ENCODE measurements at regions not wholly inside any gene's neighbourhood (a gene's known extent, or its start where the extent isn't known, plus 50 kb on each side); places are given as distances from the start of the nearest gene placed in this dataset.

GRCh38 chr9:20037699-20038098 lies 248.9 kb upstream of the SLC24A2 start:
- no peak for DNase-seq

GRCh38 chr9:20033511-20033910 lies 244.7 kb upstream of the SLC24A2 start:
- no peak for DNase-seq

- DNase-seq: no peak
Observed at GRCh38 chr9:20032413-20033006, 243.7 kb upstream of the SLC24A2 start.

DNA sequence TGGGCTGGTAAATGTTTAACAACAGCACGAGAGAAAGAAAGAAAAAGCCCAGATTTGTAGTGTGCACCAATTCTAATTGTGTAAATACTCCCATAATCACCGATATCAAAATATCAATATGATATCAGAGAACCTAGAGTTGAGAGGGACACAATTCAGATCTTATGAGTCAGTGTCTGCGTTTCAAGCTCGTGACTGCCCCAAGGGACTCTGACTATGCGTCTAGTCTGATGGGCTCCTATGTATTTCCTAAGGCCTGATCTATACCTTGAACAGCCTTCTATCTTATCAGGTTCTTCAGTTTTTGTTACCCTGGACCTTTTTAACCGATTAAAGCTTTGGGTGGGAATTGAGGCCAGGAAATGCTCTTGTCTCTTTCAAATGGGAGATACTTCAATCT lies 243.0 kb upstream of the SLC24A2 start:
- DNase-seq: no peak

DNA sequence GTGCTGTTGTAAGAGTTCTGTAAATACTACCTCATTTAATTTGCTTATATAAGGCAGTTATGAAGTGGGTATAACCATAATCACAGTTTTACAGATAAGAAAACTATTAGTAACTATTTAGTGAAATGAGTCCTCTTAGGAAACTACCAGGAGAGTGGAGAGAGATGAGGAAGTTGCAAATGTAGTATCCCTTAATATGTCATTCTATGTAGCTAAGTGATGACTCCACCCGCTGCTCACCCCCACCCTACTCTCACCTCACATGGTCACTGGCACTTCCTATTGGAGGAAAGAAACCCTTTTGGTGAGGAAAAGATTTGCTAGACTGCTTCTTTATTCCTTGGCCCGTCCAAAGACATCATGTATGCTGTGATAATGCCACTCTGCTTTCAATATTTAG lies 241.8 kb upstream of the SLC24A2 start:
- DNase-seq: no peak

DNA sequence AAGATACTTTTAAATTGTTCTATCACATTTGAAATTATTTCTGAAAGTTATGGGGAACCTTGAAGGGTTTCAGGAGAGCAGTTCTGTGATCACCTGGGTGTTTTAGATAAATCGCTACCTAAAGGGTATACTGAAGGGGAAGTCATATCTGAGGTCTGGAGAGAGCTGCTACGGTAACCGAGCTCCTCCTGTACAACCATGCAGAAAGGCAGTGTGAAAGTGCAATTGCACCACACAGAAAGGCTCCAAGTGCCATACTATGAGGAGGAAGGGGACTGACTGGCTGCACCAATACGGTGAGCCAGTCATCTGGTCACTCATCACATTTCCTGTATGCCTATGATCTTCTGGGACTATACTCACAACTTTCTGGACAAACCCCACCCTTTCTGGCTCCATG lies 241.4 kb upstream of the SLC24A2 start:
- DNase-seq: no peak

- no peak for DNase-seq
Observed at GRCh38 chr9:20028849-20029231, 240.0 kb upstream of the SLC24A2 start.

DNA sequence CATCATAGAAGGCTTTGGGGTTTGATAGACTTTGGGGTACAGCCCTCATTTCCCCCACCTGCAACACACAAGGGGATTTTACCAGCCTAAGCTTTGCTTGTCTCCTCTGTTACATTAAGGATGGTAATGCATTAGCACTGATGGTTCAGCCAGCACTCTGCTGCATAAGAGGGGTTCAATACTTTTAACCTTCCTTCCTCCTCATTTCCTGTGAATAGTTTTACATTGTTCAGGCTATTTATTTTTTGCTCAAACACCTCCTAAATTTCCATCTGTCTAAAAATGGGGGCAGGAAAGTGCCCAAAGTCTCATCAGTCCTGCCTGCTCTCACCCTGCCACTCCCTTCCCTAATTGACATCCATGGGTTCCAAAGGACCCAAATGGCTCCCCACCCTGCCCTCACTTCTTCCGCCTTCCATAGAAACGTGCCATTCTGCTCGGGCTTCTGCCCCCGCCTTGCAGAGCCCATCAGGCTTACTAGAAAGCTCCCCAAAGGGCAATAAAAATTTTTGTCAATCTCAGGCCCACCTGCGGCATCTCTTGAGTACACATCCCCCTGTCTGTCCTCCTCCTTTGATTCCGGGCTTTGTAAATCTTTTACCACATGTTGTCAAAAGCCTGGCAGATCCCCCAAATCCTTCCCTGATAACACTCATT lies 239.5 kb upstream of the SLC24A2 start:
- no peak for DNase-seq

- DNase-seq: no peak
Observed at GRCh38 chr9:20023961-20024571, 235.2 kb upstream of the SLC24A2 start.

DNA sequence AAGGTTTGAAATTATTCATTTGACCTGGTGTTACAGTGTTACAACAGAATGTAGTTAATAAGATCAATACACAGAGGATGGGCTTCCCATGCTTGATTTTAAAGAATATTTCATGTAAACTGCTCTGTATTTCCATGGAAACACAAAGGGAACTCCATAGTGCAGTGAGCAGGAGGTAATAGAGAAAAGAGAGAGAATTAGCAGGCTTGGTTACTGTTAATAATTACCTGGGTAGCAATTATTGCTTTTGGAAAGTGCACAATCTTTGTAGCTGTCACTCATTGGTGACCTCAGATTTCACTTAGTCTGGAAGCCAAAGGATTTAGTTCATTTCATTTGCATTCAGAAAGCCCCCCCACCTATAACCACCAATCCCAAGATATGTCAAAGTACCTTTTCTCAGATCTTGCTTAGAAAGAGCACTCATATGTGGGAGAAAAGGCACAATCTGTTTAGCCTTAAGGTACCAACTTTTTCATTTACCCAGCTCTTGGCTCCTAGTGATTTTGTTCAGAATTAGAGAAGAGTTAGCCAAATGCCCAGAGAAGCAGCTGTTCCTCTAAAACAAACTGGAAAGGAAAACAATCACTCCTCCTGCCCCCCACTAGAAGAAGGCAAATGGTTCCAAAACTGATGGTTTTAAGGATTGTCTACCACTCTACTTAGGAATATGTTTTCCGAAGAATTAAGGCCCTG lies 234.5 kb upstream of the SLC24A2 start:
- DNase-seq: no peak

DNA sequence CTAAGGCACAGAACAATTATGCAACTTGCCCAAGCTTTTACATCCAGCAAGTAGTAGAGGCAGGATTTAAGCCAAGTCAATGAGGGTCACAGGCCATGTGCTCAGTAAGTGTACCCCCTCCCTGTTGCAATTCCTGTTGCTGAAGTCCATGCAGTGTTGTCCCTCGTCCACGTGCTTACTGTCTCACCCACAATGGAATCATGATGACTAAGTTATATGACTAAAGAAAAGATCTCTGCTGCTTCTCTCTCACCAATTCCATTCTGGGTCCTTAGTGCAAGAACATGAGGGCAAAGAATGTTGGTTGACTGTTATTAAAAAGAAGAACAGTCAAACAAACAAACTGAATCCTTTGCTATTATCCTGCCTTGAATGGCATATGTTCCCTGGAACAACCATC lies 233.6 kb upstream of the SLC24A2 start:
- DNase-seq: no peak

GRCh38 chr9:20016611-20017010 lies 227.8 kb upstream of the SLC24A2 start:
- DNase-seq: no peak

DNA sequence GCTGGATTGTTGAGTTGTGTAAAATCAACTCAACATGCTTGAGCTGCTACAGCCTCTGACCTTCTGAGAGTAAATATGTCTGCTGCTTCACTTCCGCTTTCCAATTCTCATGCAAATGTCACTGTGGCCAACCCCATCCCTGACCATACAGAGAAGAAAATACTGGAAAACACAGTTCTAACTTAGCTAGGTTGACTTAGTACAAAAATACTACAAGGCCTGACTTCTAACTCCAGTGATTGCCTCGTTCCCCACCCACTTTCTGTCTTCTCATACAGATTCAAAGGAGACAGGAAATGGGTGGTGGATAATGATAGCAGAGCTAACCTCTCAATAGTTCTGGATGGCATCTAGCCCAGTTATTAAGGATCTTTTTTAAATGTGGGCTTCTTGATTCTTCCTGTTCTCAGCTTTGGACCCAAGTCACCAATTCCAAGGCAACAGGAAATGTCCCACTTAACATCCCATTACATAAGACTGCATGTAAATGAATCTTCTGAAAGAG lies 226.6 kb upstream of the SLC24A2 start:
- DNase-seq: no peak

- DNase-seq: no peak
Observed at GRCh38 chr9:20014168-20014567, 225.3 kb upstream of the SLC24A2 start.

DNA sequence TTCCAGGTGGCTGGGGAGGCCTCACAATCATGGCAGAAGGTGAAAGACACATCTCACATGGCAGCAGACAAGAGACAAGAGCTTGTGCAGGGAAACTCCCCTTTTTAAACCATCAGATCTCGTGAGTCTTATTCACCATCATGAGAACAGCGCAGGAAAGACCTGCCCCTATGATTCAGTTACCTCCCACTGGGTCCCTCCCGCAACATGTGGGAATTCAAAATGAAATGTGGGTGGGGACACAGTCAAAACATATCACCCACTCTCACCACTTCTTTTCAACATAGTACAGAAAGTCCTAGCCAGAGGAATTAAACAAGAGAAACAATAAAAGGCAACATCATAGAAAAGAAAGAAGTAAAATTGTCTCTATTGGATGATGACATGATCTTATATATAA lies 223.4 kb upstream of the SLC24A2 start:
- DNase-seq: no peak

DNA sequence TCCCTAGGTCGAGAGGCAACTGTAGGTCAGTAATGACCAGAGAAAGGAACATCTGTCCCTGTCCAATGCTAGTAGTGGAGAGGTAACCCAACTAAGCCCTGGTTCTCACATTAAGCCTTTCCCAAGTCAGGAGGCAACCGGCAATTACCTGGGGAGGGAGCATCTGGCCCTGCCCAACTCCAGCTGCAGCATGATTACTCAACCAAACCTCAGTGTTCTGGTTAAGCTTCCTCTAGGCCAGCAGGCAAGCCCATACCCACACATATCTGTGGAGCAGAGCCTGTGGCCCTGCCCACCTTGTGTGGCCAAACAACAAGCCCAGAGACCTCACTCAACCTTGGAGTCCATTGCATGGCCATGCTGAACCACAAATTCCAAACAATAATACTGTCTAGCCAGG lies 220.8 kb upstream of the SLC24A2 start:
- DNase-seq: no peak

DNA sequence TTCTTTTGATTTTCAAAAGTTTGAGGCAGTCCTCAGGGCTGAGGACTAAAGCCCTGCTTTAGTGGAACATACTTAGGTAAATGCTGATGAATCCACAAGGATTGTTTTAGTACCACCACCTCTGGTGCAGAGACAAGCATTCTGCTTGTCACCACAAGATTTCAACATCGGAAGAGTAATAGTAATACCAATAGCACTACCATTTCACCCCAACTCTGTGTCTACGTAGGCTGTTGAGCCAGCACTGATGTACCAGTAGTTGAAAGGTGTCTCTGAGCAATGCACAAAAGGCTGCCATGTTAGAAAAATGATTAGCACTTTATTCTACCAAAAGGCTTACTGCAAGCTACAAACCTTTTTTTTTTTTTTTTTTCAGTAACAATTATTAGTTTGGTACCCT lies 213.2 kb upstream of the SLC24A2 start:
- no peak for DNase-seq

DNA sequence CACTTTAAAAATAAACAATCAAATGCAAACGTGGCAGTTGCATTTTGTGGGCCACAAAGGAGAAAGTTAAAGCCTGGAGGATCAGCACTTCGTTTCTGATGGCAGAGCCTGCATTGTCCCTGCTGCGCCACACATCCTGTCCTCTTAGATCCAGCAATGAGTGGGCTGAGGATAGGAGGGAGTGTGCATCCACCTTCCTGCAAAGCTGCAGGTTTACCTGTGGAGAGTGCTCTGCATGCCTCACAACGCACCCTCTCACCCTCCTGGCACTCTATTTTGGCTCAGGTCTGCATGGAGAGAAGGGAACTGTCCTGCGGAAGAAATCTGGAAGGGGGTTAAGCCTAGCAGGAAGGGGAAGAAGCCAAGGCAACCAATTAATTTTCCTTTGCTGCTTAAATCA lies 212.2 kb upstream of the SLC24A2 start:
- no peak for DNase-seq

GRCh38 chr9:19999491-20000057 lies 210.7 kb upstream of the SLC24A2 start:
- no peak for DNase-seq

DNA sequence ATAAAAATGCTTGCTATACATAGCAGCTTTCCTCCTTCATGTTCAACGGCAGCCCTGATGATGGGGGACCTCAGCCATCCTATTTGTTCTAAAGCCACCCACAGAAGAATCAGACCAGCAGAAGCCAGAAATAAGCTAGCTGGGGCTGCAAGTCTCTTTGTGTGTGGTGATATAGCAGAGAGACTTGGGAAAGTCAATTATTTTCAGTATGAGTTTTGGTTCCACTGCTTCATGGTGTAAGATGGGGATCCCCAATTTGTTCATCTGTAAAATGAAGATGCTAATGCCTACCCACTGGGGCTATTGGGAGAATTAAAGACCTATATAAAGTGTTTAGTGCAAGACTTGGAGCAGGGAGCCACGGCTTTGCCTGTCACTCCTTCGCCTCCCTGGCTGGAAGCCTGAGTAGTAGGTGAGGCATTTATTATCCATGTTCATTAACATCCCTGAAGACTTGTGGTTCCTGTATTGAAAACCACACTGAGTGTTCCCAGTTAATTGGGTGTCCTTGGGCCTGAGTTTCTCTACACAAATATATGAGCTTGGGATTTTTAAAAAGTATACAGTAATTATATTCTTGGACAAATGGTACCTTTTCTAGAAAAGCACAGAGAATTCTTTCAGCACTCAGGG lies 210.1 kb upstream of the SLC24A2 start:
- no peak for DNase-seq

DNA sequence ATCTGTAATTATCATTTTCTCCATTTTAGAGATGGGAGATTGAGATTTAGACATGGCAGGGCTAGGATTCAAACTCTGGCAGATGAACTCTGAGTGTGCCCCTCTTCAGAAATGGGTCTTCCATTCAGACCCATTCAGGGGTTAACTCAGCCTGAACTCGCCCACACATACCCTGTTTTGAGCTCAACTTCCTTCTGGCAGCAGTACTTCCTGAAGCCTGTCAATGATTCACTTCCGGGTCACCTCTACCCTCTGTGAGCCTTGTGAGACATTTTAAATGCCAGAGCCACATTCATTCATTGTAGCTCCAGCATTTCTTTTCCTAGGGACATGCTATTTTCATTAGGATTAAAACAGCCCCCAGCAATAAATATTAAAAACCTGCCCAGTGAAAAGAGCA lies 209.3 kb upstream of the SLC24A2 start:
- no peak for DNase-seq

- DNase-seq: no peak
Observed at GRCh38 chr9:19995619-19996018, 206.8 kb upstream of the SLC24A2 start.

DNA sequence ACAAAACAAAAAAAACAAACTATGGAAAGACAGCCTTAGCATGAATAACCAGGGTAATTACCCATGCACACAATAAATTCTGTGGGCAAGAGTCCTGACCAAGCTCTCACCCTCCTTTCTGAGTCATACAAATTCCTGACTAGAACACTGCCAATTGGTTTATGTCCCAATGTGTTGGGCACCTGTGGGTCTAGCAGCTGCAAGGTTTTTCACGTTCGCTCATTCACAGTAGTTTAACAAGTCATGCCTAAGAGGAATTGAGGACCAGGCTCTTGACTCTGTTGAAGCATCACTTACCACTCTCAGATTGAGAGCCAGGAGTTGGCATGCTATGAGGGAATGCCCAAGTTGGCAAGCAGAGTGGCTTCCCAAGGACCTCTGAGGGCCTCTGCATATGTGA lies 205.5 kb upstream of the SLC24A2 start:
- no peak for DNase-seq
